Liver (tissue), 8 donors: ENCODE measurements at regions not wholly inside any gene's neighbourhood (a gene's known extent, or its start where the extent isn't known, plus 50 kb on each side); places are given as distances from the start of the nearest gene placed in this dataset.
A peak's percentile ranks its signal among the peaks of the same experiment; 100 is the strongest.

ENCODE experiments used
- DNase-seq: peaks from one replicate; pipeline ENCODE4 v3.0.0-alpha.2; 2017; ENCODE audit warnings: low spot score
- H3K27ac ChIP-seq, 2 donors: one replicate each; pipeline ENCODE4 v1.7.0; 2013; ENCODE audit warnings: inconsistent platforms in 2 of 2, low read length in 2 of 2, control low read depth in 1 of 2, low read depth in 1 of 2, mild to moderate bottlenecking in 1 of 2
- H3K27me3 ChIP-seq, 4 donors: one replicate each; pipeline versions ENCODE4 v1.6.1 to v1.7.0; 2013; ENCODE audit warnings: low read length in 3 of 4, inconsistent platforms in 1 of 4, mild to moderate bottlenecking in 1 of 4, moderate library complexity in 1 of 4; ENCODE audit not compliant: control insufficient read depth in 4 of 4, insufficient read depth in 4 of 4
- H3K36me3 ChIP-seq, 4 donors: one replicate each; pipeline versions ENCODE4 v1.6.1 to v1.7.0; 2013; ENCODE audit warnings: low read length in 3 of 4, mild to moderate bottlenecking in 3 of 4, low read depth in 1 of 4, moderate library complexity in 1 of 4; ENCODE audit not compliant: control insufficient read depth in 4 of 4, insufficient read depth in 3 of 4
- H3K4me1 ChIP-seq, 4 donors: one replicate each; pipeline versions ENCODE4 v1.6.1 to v1.7.0; 2013; ENCODE audit warnings: low read length in 3 of 4, mild to moderate bottlenecking in 3 of 4, moderate library complexity in 1 of 4; ENCODE audit not compliant: control insufficient read depth in 4 of 4, insufficient read depth in 4 of 4
- H3K4me3 ChIP-seq, 3 donors: one replicate each; pipeline versions ENCODE4 v1.6.1 to v1.7.0; 2013; ENCODE audit warnings: low read length in 3 of 3, control low read depth in 1 of 3, low read depth in 1 of 3, mild to moderate bottlenecking in 1 of 3
- H3K9ac ChIP-seq, 2 donors: one replicate each; pipeline ENCODE4 v1.7.0; 2013; ENCODE audit warnings: low read length in 2 of 2, mild to moderate bottlenecking in 2 of 2, moderate library complexity in 2 of 2, control low read depth in 1 of 2, low read depth in 1 of 2
- H3K9me3 ChIP-seq, 4 donors: one replicate each; pipeline versions ENCODE4 v1.6.1 to v1.7.0; 2013; ENCODE audit warnings: low read length in 3 of 4; ENCODE audit not compliant: control insufficient read depth in 4 of 4
- ATF3 ChIP-seq: IDR thresholded peaks from 2 replicates; pipeline ENCODE4 v1.6.1; 2016; ENCODE audit warnings: antibody characterized with exemption
- CTCF ChIP-seq: fragments of 150-350 bp; IDR thresholded peaks from 2 replicates; pipeline ENCODE4 v1.5.1; 2017; ENCODE audit warnings: improper control_type of control experiment, low read depth, low read length; ENCODE audit not compliant: missing input control
- EGR1 ChIP-seq, 2 donors: IDR thresholded peaks; 2 replicates each; pipeline ENCODE4 v1.6.1; 2016 to 2018; ENCODE audit warnings: antibody characterized with exemption in 2 of 2, low read depth in 2 of 2
- FOXA1 ChIP-seq: IDR thresholded peaks from 2 replicates; pipeline ENCODE4 v1.6.1; 2016; ENCODE audit warnings: antibody characterized with exemption
- FOXA2 ChIP-seq: IDR thresholded peaks from 2 replicates; pipeline ENCODE4 v1.6.1; 2016; ENCODE audit warnings: antibody characterized with exemption
- GABPA ChIP-seq, 2 donors: IDR thresholded peaks in 1 of 2; conservative IDR thresholded peaks in 1 of 2; 2 replicates each; pipeline ENCODE4 v1.6.1; 2016; ENCODE audit warnings: antibody characterized with exemption in 2 of 2, mild to moderate bottlenecking in 1 of 2, moderate library complexity in 1 of 2
- HNF4A ChIP-seq, 2 donors: conservative IDR thresholded peaks; 2 replicates each; pipeline ENCODE4 v1.6.1; 2016; ENCODE audit warnings: antibody characterized with exemption in 2 of 2, mild to moderate bottlenecking in 2 of 2
- HNF4G ChIP-seq: IDR thresholded peaks from 2 replicates; pipeline ENCODE4 v1.6.1; 2016; ENCODE audit warnings: antibody characterized with exemption
- JUND ChIP-seq, 2 donors: IDR thresholded peaks; 2 replicates each; pipeline ENCODE4 v1.6.1; 2016; ENCODE audit warnings: antibody characterized with exemption in 2 of 2
- MAX ChIP-seq: IDR thresholded peaks from 2 replicates; pipeline ENCODE4 v1.6.1; 2016; ENCODE audit warnings: antibody characterized with exemption
- NR2F2 ChIP-seq: IDR thresholded peaks from 2 replicates; pipeline ENCODE4 v1.6.1; 2016; ENCODE audit warnings: antibody characterized with exemption
- RAD21 ChIP-seq, 2 donors: IDR thresholded peaks; 2 replicates each; pipeline ENCODE4 v1.6.1; 2016; ENCODE audit warnings: antibody characterized with exemption in 2 of 2, mild to moderate bottlenecking in 2 of 2
- REST ChIP-seq: IDR thresholded peaks from 2 replicates; pipeline ENCODE4 v1.6.1; 2016; ENCODE audit warnings: antibody characterized with exemption, mild to moderate bottlenecking
- RXRA ChIP-seq, 2 donors: IDR thresholded peaks; 2 replicates each; pipeline ENCODE4 v1.6.1; 2017 to 2018; ENCODE audit warnings: antibody characterized with exemption in 2 of 2, mild to moderate bottlenecking in 1 of 2
- SP1 ChIP-seq: IDR thresholded peaks from 2 replicates; pipeline ENCODE4 v1.6.1; 2018; ENCODE audit warnings: antibody characterized with exemption, mild to moderate bottlenecking
- TAF1 ChIP-seq: conservative IDR thresholded peaks from 2 replicates; pipeline ENCODE4 v1.6.1; 2016; ENCODE audit warnings: antibody characterized with exemption, mild to moderate bottlenecking
- YY1 ChIP-seq: IDR thresholded peaks from 2 replicates; pipeline ENCODE4 v1.6.1; 2016; ENCODE audit warnings: antibody characterized with exemption, mild to moderate bottlenecking
- ZBTB33 ChIP-seq: IDR thresholded peaks from 2 replicates; pipeline ENCODE4 v1.6.1; 2016; ENCODE audit warnings: antibody characterized with exemption
- WGBS: extraction: QIAGEN DNeasy Blood & Tissue Kit; methylation state at CpG from one replicate; pipeline ENCODE4 v1.1.7; 2013; 5-methylcytosine and 5-hydroxymethylcytosine counted together
- donor health status: healthy.
- donor health status: healthy.
- donor health status: healthy.
- donor health status: healthy.
- donor health status: healthy.

- TF ChIP-seq TAF1 (no peak), NR2F2 (no peak), HNF4G (peak; percentile 70), FOXA1 (no peak), CTCF (no peak), MAX (no peak), JUND (IDR thresholded peaks at IDR 0.05) (no peak), HNF4A (conservative IDR thresholded peaks at IDR 0.05) (peak; percentile 90 to 94), RAD21 (IDR thresholded peaks at IDR 0.05) (no peak), YY1 (peak; percentile 18), ZBTB33 (peak; percentile 27), SP1 (peak; percentile 49), ATF3 (no peak), RXRA (IDR thresholded peaks at IDR 0.05) (peak; percentile 35 to 47), EGR1 (IDR thresholded peaks at IDR 0.05; ENCODE audit: low read depth in 2 of 2) (no peak), REST (no peak), FOXA2 (no peak), GABPA (IDR thresholded peaks at IDR 0.05 in 1 of 2, conservative IDR thresholded peaks at IDR 0.05 in 1 of 2) (no peak)
Measured at GRCh38 chr21:28263974-28264373, 728.7 kb downstream of the LTN1 start.

More at GRCh38 chr21:28263974-28264373, 728.7 kb downstream of the LTN1 start:
- H3K36me3 ChIP-seq = no peaks in the 10 kb centered on the region
- DNase-seq = no peak
- WGBS = 73% methylated on average over 4 of the region's 4 CpGs
- no peak overlapping the region for H3K4me3 ChIP-seq
- no peaks in the 10 kb centered on the region for H3K27me3 ChIP-seq
- peak overlapping the region; percentile 8 to 65 for H3K27ac ChIP-seq
- H3K9ac ChIP-seq = no peak overlapping the region
- no peaks in the 10 kb centered on the region for H3K9me3 ChIP-seq
- peaks cover 0 to 3% (median under 1%) of the 10 kb centered on the region in 4 donors for H3K4me1 ChIP-seq
